Activated T-cell treated with anti-CD3 and anti-CD28 coated beads, Interleukin-2, amount 50 U/mL, for 1 hour (primary cell): ENCODE measurements at regions not wholly inside any gene's neighbourhood (a gene's known extent, or its start where the extent isn't known, plus 50 kb on each side); places are given as distances from the start of the nearest gene placed in this dataset.
"Not testable (repeated sequence)": the region's sequence is repeated elsewhere in the genome, so short reads cannot be mapped to it uniquely, and the experiment has no call there.

ENCODE experiments used
- DNase-seq: peaks from one replicate; pipeline ENCODE4 v3.0.0-alpha.2; 2020

GRCh38 chr21:13806444-13806843 is 196.9 kb downstream of the POTED start:
- not testable (repeated sequence) for DNase-seq

- not testable (repeated sequence) for DNase-seq
Measured at GRCh38 chr21:13802757-13803156, 193.2 kb downstream of the POTED start.
